H1 (cell line): ENCODE measurements at regions not wholly inside any gene's neighbourhood (a gene's known extent, or its start where the extent isn't known, plus 50 kb on each side); places are given as distances from the start of the nearest gene placed in this dataset.

Experiments used
- ATF2 ChIP-seq: IDR thresholded peaks from 2 replicates; pipeline ENCODE4 v1.6.1; 2012; ENCODE audit warnings: low read length, inconsistent platforms
- BRCA1 ChIP-seq: IDR thresholded peaks from 2 replicates; pipeline ENCODE4 v1.6.1; 2012; ENCODE audit warnings: low read depth, low read length, improper control_type of control experiment
- CEBPB ChIP-seq: IDR thresholded peaks from 2 replicates; pipeline ENCODE4 v1.6.1; 2012; ENCODE audit warnings: low read depth, low read length
- CTCF ChIP-seq, 3 experiments: IDR thresholded peaks; 1 replicate in 2 of 3; 2 replicates in 1 of 3; pipeline versions ENCODE4 v1.5.1 to v1.6.1; 2011; ENCODE audit warnings: low read length in 3 of 3, mild to moderate bottlenecking in 3 of 3, inconsistent platforms in 2 of 3, low read depth in 1 of 3, moderate library complexity in 1 of 3; ENCODE audit not compliant: insufficient read depth in 1 of 3; ENCODE audit errors: control extremely low read depth in 1 of 3
- EP300 ChIP-seq, 2 experiments: IDR thresholded peaks; 1 replicate in 1 of 2; 2 replicates in 1 of 2; pipeline ENCODE4 v1.6.1; 2011 to 2012; ENCODE audit warnings: low read depth in 2 of 2, low read length in 2 of 2, mild to moderate bottlenecking in 2 of 2, borderline replicate concordance in 1 of 2, inconsistent platforms in 1 of 2, moderate library complexity in 1 of 2
- GTF2F1 ChIP-seq: IDR thresholded peaks from 2 replicates; pipeline ENCODE4 v1.6.1; 2012; ENCODE audit warnings: low read depth, low read length, improper control_type of control experiment, borderline replicate concordance
- HDAC2 ChIP-seq, 2 experiments: fragments of 300-600 bp in 1 of 2; sonication (generic) in 1 of 2; IDR thresholded peaks; 2 replicates each; pipeline ENCODE4 v1.6.1; 2011 to 2012; ENCODE audit warnings: low read depth in 2 of 2, low read length in 2 of 2, mild to moderate bottlenecking in 2 of 2, moderate library complexity in 2 of 2, borderline replicate concordance in 1 of 2, inconsistent platforms in 1 of 2
- JUN ChIP-seq: IDR thresholded peaks from 2 replicates; pipeline ENCODE4 v1.6.1; 2011; ENCODE audit warnings: low read depth, mild to moderate bottlenecking, improper control_type of control experiment, low read length
- MAX ChIP-seq: IDR thresholded peaks from 2 replicates; pipeline ENCODE4 v1.6.1; 2012; ENCODE audit warnings: inconsistent platforms
- POLR2AphosphoS5 ChIP-seq: IDR thresholded peaks from 2 replicates; pipeline ENCODE4 v1.6.1; 2011; ENCODE audit warnings: low read depth, low read length
- RBBP5 ChIP-seq: IDR thresholded peaks from 2 replicates; pipeline ENCODE4 v1.7.1; 2012; ENCODE audit warnings: low read depth, mild to moderate bottlenecking, inconsistent platforms, low read length, moderate library complexity, borderline replicate concordance
- RFX5 ChIP-seq: IDR thresholded peaks from 2 replicates; pipeline ENCODE4 v1.6.1; 2011; ENCODE audit warnings: low read depth, low read length, improper control_type of control experiment, borderline replicate concordance
- RXRA ChIP-seq: IDR thresholded peaks from 2 replicates; pipeline ENCODE4 v1.6.1; 2011; ENCODE audit warnings: low read depth, mild to moderate bottlenecking, low read length, moderate library complexity; ENCODE audit not compliant: insufficient read depth
- TEAD4 ChIP-seq: IDR thresholded peaks from 2 replicates; pipeline ENCODE4 v1.6.1; 2012; ENCODE audit warnings: low read depth, low read length, inconsistent platforms, mixed read lengths

GRCh38 chr10:29142516-29143314 lies 146.2 kb upstream of the LYZL1 start:
- TF ChIP-seq MAX (peak; percentile 63), RFX5 (no peak), GTF2F1 (no peak), CTCF (IDR thresholded peaks at IDR 0.05; ENCODE audit: control extremely low read depth in 1 of 3, insufficient read depth in 1 of 3, low read depth in 1 of 3, low read length in 3 of 3) (peak in 2 of 3 experiments; percentile 1 to 39; a peak in 2 of 4 replicates), EP300 (IDR thresholded peaks at IDR 0.05; ENCODE audit: borderline replicate concordance in 1 of 2, low read depth in 2 of 2, low read length in 2 of 2) (no peak), JUN (no peak), RBBP5 (no peak), ATF2 (no peak), CEBPB (no peak), HDAC2 (IDR thresholded peaks at IDR 0.05; ENCODE audit: borderline replicate concordance in 1 of 2, low read depth in 2 of 2, low read length in 2 of 2) (no peak; a peak in 1 of 4 replicates), POLR2AphosphoS5 (no peak), TEAD4 (no peak), BRCA1 (no peak), RXRA (no peak)
